Upper lobe of left lung (tissue), 6 donors: ENCODE measurements at regions not wholly inside any gene's neighbourhood (a gene's known extent, or its start where the extent isn't known, plus 50 kb on each side); places are given as distances from the start of the nearest gene placed in this dataset.
"Not testable (repeated sequence)": the region's sequence is repeated elsewhere in the genome, so short reads cannot be mapped to it uniquely, and the experiment has no call there.

Experiments
- ATAC-seq, 2 donors: fragments of 200-7000 bp; cut with Tn5 transposase; one replicate each; pipeline ENCODE4 v1.9.1; 2022; ENCODE audit warnings: mild to moderate bottlenecking in 2 of 2, moderate library complexity in 2 of 2; ENCODE audit not compliant: low FRiP score in 2 of 2
- DNase-seq, 2 donors: peaks; one replicate each; pipeline ENCODE4 v3.0.0-alpha.2; 2019 to 2020
- H3K27ac ChIP-seq, 4 donors: fragments of 200-600 bp; sonication (generic); one replicate each; pipeline ENCODE4 v1.5.1; 2016 to 2019
- H3K27me3 ChIP-seq, 4 donors: fragments of 200-600 bp; sonication (generic); one replicate each; pipeline ENCODE4 v1.5.1; 2017 to 2019
- H3K36me3 ChIP-seq, 4 donors: fragments of 200-600 bp; sonication (generic); one replicate each; pipeline ENCODE4 v1.5.1; 2016 to 2019
- H3K4me1 ChIP-seq, 4 donors: fragments of 200-600 bp; sonication (generic); one replicate each; pipeline ENCODE4 v1.5.1; 2018 to 2019
- H3K4me3 ChIP-seq, 4 donors: fragments of 200-600 bp; sonication (generic); one replicate each; pipeline ENCODE4 v1.5.1; 2017 to 2019; ENCODE audit warnings: mild to moderate bottlenecking in 2 of 4, moderate library complexity in 1 of 4
- H3K9me3 ChIP-seq, 4 donors: fragments of 200-600 bp; sonication (generic); one replicate each; pipeline ENCODE4 v1.5.1; 2018 to 2019
- CTCF ChIP-seq, 6 experiments: fragments of 450-650 bp in 4 of 6; fragments of 200-600 bp in 2 of 6; sonication (generic) in 2 of 6; IDR thresholded peaks; one replicate each; pipeline ENCODE4 v1.5.1; 2016 to 2019; ENCODE audit warnings: antibody characterized with exemption in 6 of 6
- EP300 ChIP-seq, 4 donors: sonication (generic); formaldehyde crosslinking; IDR thresholded peaks; one replicate each; pipeline ENCODE4 v1.5.1; 2017; ENCODE audit warnings: antibody characterized with exemption in 4 of 4, control low read depth in 2 of 4
- POLR2A ChIP-seq, 4 donors: fragments of 450-650 bp; IDR thresholded peaks; one replicate each; pipeline ENCODE4 v1.5.1; 2016 to 2017; ENCODE audit warnings: antibody characterized with exemption in 4 of 4, mild to moderate bottlenecking in 2 of 4
- POLR2AphosphoS5 ChIP-seq, 2 donors: sonication (generic); formaldehyde crosslinking; IDR thresholded peaks; one replicate each; pipeline ENCODE4 v1.5.1; 2017; ENCODE audit warnings: antibody characterized with exemption in 2 of 2
- WGBS, 2 donors: methylation state at CpG; one replicate each; pipeline ENCODE4 v1.1.5; 2017 to 2018; 5-methylcytosine and 5-hydroxymethylcytosine counted together
- donor health status: DM: no; HTN: no; CAD: no; lungs with moderate emphysema.
- donor health status: DM: no; HTN: yes; CAD: no; lungs with severe emphysema.

DNA sequence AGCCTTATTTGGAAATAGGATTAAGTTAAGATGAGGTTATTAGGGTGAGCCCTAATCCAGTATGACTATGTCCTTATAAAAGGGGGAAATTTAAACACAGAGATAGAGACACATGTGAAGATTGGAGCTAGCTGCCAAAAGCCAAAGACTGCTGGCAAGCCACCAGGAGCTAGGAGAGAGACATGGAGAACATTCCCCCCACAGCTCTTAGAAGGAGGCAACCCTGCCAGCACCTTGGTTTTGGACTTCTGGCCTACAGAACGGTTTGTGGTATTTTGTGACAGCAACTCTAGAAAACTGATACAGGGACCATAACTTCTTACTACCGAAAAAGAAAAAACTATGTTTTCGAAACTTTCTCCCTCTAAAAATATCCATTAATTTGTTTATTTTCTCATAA lies 245.3 kb upstream of the RARB start:
- DNase-seq (no peak), ATAC-seq (no peak)
- 85 to 88% methylated on average over 3 of the region's 3 CpGs for WGBS, 2 donors
- Histone ChIP-seq H3K27me3 (no peaks in the 10 kb centered on the region), H3K4me1 (no peaks in the 10 kb centered on the region), H3K9me3 (no peaks in the 10 kb centered on the region), H3K27ac (no peak overlapping the region), H3K4me3 (no peak overlapping the region), H3K36me3 (no peaks in the 10 kb centered on the region)
- no peak for TF ChIP-seq CTCF (IDR thresholded peaks at IDR 0.05)
- TF ChIP-seq POLR2A (IDR thresholded peaks at IDR 0.05) = no peak
- TF ChIP-seq POLR2AphosphoS5 (IDR thresholded peaks at IDR 0.05) = no peak
- no peak for TF ChIP-seq EP300 (IDR thresholded peaks at IDR 0.05)

DNA sequence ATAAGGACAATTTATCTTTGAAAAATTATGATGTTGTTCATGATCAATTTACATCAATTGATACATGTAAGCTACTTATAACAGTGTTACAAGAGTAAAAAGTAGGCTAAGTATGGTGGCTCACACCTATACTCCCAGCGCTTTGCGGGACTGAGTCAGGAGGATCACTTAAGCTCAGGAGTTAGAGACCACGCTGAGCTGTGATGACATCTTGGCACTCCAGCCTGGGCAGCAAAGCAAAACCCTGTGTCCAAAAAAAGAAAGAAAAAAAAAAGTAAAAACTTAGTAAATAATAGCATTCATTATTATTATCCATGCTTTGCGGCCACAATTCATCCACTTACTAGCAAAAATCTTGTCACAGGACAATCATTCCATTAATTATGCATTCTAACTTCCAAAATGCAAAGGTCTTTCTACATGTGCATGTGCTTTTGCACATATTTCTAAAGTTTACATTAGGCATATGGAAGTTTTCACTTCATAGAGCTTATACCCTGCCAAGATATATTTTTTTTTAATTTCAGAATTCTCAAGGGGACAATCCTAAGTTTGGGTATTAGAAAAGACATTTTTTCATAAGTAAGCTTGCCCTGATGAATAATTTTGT lies 243.3 kb upstream of the RARB start:
- Histone ChIP-seq H3K27me3 (no peaks in the 10 kb centered on the region), H3K4me1 (no peaks in the 10 kb centered on the region), H3K27ac (no peak overlapping the region), H3K9me3 (no peaks in the 10 kb centered on the region), H3K36me3 (no peaks in the 10 kb centered on the region), H3K4me3 (no peak overlapping the region)
- ATAC-seq (no peak), DNase-seq (no peak)
- 86 to 90% methylated on average over 4 of the region's 4 CpGs for WGBS, 2 donors
- no peak for TF ChIP-seq EP300 (IDR thresholded peaks at IDR 0.05)
- no peak for TF ChIP-seq CTCF (IDR thresholded peaks at IDR 0.05)
- TF ChIP-seq POLR2A (IDR thresholded peaks at IDR 0.05) = no peak
- no peak for TF ChIP-seq POLR2AphosphoS5 (IDR thresholded peaks at IDR 0.05)

DNA sequence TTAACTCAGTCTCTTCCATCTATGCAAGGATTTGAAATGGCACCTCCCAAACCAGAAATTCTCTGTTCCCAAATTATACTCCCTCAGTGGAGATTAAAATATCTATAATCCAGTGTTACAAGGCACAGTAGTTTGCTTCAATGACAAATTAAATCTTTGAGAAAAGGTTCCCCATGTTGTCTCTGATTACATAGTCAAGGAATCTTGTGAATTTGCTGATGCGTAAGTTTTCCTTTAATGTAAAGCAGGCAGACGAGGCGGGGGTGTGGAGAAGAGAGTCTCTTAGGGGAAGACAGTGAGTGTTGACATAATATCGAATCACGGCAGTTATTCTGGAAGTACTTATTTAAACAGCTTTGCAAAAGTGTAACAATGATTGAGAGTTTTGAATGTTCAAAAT lies 236.4 kb upstream of the RARB start:
- Histone ChIP-seq H3K4me3 (no peak overlapping the region), H3K27me3 (no peaks in the 10 kb centered on the region), H3K36me3 (no peaks in the 10 kb centered on the region), H3K4me1 (no peaks in the 10 kb centered on the region), H3K9me3 (no peaks in the 10 kb centered on the region), H3K27ac (no peak overlapping the region)
- DNase-seq (no peak), ATAC-seq (no peak)
- 75 to 77% methylated on average over 5 of the region's 5 CpGs for WGBS, 2 donors
- TF ChIP-seq CTCF (IDR thresholded peaks at IDR 0.05) = no peak
- no peak for TF ChIP-seq POLR2AphosphoS5 (IDR thresholded peaks at IDR 0.05)
- TF ChIP-seq EP300 (IDR thresholded peaks at IDR 0.05) = no peak
- TF ChIP-seq POLR2A (IDR thresholded peaks at IDR 0.05) = no peak

DNA sequence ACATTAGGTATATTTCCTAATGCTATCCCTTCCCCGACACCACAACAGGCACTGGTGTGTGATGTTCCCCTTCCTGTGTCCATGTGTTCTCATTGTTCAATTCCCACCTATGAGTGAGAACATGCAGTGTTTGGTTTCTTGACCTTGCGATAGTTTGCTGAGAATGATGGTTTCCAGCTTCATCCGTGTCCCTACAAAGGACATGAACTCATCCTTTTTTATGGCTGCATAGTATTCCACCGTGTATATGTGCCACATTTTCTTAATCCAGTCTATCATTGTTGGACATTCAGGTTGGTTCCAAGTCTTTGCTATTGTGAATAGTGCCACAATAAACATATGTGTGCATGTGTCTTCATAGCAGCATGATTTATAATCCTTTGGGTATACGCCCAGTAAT lies 228.5 kb upstream of the RARB start:
- H3K4me3 ChIP-seq, DNase-seq, H3K4me1 ChIP-seq, H3K36me3 ChIP-seq, ATAC-seq, H3K27ac ChIP-seq, H3K9me3 ChIP-seq, H3K27me3 ChIP-seq: not testable (repeated sequence)
- WGBS, 2 donors = 74 to 86% methylated on average over 5 of the region's 5 CpGs

- ATAC-seq (no peak), DNase-seq (no peak)
- H3K4me1 ChIP-seq = no peaks in the 10 kb centered on the region
- no peaks in the 10 kb centered on the region for H3K9me3 ChIP-seq
- H3K36me3 ChIP-seq = no peaks in the 10 kb centered on the region
- no peak overlapping the region for H3K4me3 ChIP-seq
- 89 to 94% methylated on average over 7 of the region's 7 CpGs for WGBS, 2 donors
- H3K27ac ChIP-seq = no peak overlapping the region
- no peaks in the 10 kb centered on the region for H3K27me3 ChIP-seq
- TF ChIP-seq EP300 (IDR thresholded peaks at IDR 0.05) (no peak), POLR2AphosphoS5 (IDR thresholded peaks at IDR 0.05) (no peak), CTCF (IDR thresholded peaks at IDR 0.05) (no peak), POLR2A (IDR thresholded peaks at IDR 0.05) (no peak)
Measured at GRCh38 chr3:25212736-25213135, 215.3 kb upstream of the RARB start.
